ENCODE measurements at regions not wholly inside any gene's neighbourhood (a gene's known extent, or its start where the extent isn't known, plus 50 kb on each side); places are given as distances from the start of the nearest gene placed in this dataset.

DNA sequence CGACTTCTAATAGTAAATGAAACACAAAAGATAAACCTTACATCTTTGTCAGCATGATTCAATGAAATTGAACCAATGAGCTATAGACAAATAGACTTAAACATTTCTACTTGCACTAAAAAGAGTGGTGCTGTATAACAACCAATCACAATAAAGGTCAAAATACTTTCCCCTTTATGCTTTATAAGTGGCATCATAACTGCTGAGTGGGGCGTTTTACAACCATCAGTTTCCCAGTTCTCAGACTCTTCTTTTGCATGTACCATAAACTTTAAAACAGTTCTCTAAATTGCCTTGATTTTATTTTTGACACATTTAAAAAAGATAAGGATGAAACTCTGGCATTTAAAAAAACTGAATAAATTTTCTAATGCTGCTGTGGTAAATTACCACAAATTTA lies 356.2 kb downstream of the NNT start:
- no peaks in the 10 kb centered on the region for H3K27me3 ChIP-seq (ENCODE audit: control insufficient read depth, insufficient read depth, low read length)
- no peak for FAIRE-seq
- no peak for DNase-seq (ENCODE audit: low read depth)
- TF ChIP-seq CTCF (IDR thresholded peaks at IDR 0.05; ENCODE audit: insufficient read depth, low read length, severe bottlenecking) = no peak
- H3K4me3 ChIP-seq (ENCODE audit: low read depth, low read length) = no peak overlapping the region
- no peaks in the 10 kb centered on the region for H3K36me3 ChIP-seq (ENCODE audit: control insufficient read depth, insufficient read depth, low read length)

GRCh38 chr5:43947935-43948334 lies 345.0 kb downstream of the NNT start:
- Histone ChIP-seq H3K27me3 (ENCODE audit: control insufficient read depth, insufficient read depth, low read length) (no peaks in the 10 kb centered on the region), H3K36me3 (ENCODE audit: control insufficient read depth, insufficient read depth, low read length) (no peaks in the 10 kb centered on the region), H3K4me3 (ENCODE audit: low read depth, low read length) (no peak overlapping the region)
- DNase-seq (ENCODE audit: low read depth) (no peak), FAIRE-seq (no peak)
- TF ChIP-seq CTCF (IDR thresholded peaks at IDR 0.05; ENCODE audit: insufficient read depth, low read length, severe bottlenecking) = no peak

DNA sequence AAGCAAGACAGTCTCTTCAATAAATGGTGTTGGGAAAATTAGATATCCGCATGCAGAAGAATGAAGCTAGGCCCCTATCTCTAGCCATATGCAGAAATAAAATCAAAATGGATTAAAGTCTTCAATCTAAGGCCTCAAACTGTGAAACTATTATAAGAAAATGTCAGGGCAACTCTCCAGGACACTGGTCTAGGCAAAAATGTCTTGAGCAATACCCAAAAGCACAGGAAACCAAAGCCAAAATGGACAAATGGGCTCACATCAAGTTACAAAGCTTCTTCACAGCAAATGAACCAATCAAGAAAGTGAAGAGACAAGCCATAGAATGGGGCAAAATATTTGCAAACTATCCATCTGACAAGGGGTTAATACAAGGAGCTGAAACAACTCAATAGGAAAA lies 338.8 kb downstream of the NNT start:
- H3K4me3 ChIP-seq (ENCODE audit: low read depth, low read length) = no peak overlapping the region
- no peak for FAIRE-seq

GRCh38 chr5:43940562-43940961 lies 337.6 kb downstream of the NNT start:
- no peaks in the 10 kb centered on the region for H3K36me3 ChIP-seq (ENCODE audit: control insufficient read depth, insufficient read depth, low read length)
- FAIRE-seq = no peak
- no peak for DNase-seq (ENCODE audit: low read depth)
- H3K4me3 ChIP-seq (ENCODE audit: low read depth, low read length) = no peak overlapping the region
- H3K27me3 ChIP-seq (ENCODE audit: control insufficient read depth, insufficient read depth, low read length) = no peaks in the 10 kb centered on the region
- TF ChIP-seq CTCF (IDR thresholded peaks at IDR 0.05; ENCODE audit: insufficient read depth, low read length, severe bottlenecking) = no peak

More for the DNA sequence above, 338.8 kb downstream of the NNT start:
- Histone ChIP-seq H3K27me3 (ENCODE audit: control insufficient read depth, insufficient read depth, low read length) (no peaks in the 10 kb centered on the region), H3K36me3 (ENCODE audit: control insufficient read depth, insufficient read depth, low read length) (no peaks in the 10 kb centered on the region)
- TF ChIP-seq CTCF (IDR thresholded peaks at IDR 0.05; ENCODE audit: insufficient read depth, low read length, severe bottlenecking) = no peak
- no peak for DNase-seq (ENCODE audit: low read depth)

DNA sequence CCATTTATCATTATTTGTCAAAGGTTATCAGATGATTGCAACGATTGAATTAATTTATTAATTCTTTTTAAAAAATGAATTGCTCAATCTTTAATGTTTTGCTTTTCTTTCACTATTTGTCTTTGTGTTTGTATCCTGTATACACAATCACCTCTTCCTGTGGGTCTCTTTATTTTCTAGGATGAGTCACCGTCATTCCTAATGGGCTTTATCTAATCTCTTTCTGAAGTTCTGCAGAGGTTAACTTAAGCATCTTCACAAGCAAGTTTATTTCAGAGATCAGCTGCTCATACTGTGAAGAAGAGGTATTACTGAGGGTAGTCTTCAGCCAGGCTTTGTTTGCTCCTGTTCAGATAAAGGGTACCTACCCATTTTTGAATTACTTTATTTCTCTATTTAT lies 323.9 kb downstream of the NNT start:
- Histone ChIP-seq H3K4me3 (ENCODE audit: low read depth, low read length) (no peak overlapping the region), H3K27me3 (ENCODE audit: control insufficient read depth, insufficient read depth, low read length) (no peaks in the 10 kb centered on the region), H3K36me3 (ENCODE audit: control insufficient read depth, insufficient read depth, low read length) (no peaks in the 10 kb centered on the region)
- DNase-seq (ENCODE audit: low read depth) (no peak), FAIRE-seq (no peak)
- TF ChIP-seq CTCF (IDR thresholded peaks at IDR 0.05; ENCODE audit: insufficient read depth, low read length, severe bottlenecking) = no peak

DNA sequence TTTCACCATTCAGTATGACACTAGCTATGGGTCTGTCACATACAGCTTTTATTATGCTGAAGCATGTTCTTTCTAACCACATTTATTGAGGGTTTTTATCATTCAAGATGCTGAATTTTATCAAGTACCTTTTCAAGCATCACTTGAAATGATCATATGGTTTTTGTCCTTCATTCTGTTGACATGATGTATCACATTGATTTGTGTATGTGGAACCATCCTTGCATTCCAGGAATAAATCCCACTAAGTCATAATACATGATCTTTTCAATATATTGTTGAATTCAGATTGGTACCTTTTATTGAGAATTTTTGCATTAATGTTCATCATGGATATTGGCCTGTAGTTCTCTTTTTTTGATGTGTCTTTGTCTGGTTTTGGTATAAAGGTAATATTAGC lies 317.4 kb downstream of the NNT start:
- no peaks in the 10 kb centered on the region for H3K27me3 ChIP-seq (ENCODE audit: control insufficient read depth, insufficient read depth, low read length)
- no peak for DNase-seq (ENCODE audit: low read depth)
- no peak for TF ChIP-seq CTCF (IDR thresholded peaks at IDR 0.05; ENCODE audit: insufficient read depth, low read length, severe bottlenecking)
- no peak overlapping the region for H3K4me3 ChIP-seq (ENCODE audit: low read depth, low read length)
- no peak for FAIRE-seq
- no peaks in the 10 kb centered on the region for H3K36me3 ChIP-seq (ENCODE audit: control insufficient read depth, insufficient read depth, low read length)
